PC-9 (cell line): ENCODE measurements at regions not wholly inside any gene's neighbourhood (a gene's known extent, or its start where the extent isn't known, plus 50 kb on each side); places are given as distances from the start of the nearest gene placed in this dataset.

Source experiments
- EZH2 ChIP-seq: fragments of 200-600 bp; sonication (generic); IDR thresholded peaks from 2 replicates; pipeline ENCODE4 v1.8.0; 2017; ENCODE audit warnings: antibody characterized with exemption, low read depth
- TF ChIP-seq, protein P1 (sequence below): fragments of 200-600 bp; sonication (generic); conservative IDR thresholded peaks from 2 replicates; pipeline ENCODE4 v1.6.1; 2017; ENCODE audit warnings: mixed run types, antibody characterized with exemption, mild to moderate bottlenecking, moderate library complexity

DNA sequence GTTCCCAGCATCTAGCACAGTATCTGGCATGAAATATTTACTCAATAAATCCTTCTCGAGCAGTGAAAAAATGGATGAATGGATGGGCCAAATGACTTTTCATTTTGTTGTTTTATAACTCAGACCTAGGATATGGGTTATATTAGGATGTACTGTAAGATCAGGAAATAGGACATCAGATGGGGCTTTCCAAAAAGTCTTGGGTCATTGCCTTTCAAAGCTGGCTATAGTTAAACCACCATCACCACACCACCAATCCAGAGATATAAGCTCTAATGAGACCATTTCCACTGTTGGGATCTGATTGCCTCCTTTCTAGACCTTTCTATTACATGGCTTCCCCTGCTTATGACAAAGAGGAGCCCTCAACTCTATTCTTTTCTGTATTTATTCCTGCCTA lies 525.0 kb upstream of the TCF4 start:
- TF ChIP-seq, protein P1, sequence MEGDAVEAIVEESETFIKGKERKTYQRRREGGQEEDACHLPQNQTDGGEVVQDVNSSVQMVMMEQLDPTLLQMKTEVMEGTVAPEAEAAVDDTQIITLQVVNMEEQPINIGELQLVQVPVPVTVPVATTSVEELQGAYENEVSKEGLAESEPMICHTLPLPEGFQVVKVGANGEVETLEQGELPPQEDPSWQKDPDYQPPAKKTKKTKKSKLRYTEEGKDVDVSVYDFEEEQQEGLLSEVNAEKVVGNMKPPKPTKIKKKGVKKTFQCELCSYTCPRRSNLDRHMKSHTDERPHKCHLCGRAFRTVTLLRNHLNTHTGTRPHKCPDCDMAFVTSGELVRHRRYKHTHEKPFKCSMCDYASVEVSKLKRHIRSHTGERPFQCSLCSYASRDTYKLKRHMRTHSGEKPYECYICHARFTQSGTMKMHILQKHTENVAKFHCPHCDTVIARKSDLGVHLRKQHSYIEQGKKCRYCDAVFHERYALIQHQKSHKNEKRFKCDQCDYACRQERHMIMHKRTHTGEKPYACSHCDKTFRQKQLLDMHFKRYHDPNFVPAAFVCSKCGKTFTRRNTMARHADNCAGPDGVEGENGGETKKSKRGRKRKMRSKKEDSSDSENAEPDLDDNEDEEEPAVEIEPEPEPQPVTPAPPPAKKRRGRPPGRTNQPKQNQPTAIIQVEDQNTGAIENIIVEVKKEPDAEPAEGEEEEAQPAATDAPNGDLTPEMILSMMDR, result no peak
- TF ChIP-seq EZH2, result no peak
